ENCODE measurements at regions not wholly inside any gene's neighbourhood (a gene's known extent, or its start where the extent isn't known, plus 50 kb on each side); places are given as distances from the start of the nearest gene placed in this dataset.
A peak's percentile ranks its signal among the peaks of the same experiment; 100 is the strongest.

DNA sequence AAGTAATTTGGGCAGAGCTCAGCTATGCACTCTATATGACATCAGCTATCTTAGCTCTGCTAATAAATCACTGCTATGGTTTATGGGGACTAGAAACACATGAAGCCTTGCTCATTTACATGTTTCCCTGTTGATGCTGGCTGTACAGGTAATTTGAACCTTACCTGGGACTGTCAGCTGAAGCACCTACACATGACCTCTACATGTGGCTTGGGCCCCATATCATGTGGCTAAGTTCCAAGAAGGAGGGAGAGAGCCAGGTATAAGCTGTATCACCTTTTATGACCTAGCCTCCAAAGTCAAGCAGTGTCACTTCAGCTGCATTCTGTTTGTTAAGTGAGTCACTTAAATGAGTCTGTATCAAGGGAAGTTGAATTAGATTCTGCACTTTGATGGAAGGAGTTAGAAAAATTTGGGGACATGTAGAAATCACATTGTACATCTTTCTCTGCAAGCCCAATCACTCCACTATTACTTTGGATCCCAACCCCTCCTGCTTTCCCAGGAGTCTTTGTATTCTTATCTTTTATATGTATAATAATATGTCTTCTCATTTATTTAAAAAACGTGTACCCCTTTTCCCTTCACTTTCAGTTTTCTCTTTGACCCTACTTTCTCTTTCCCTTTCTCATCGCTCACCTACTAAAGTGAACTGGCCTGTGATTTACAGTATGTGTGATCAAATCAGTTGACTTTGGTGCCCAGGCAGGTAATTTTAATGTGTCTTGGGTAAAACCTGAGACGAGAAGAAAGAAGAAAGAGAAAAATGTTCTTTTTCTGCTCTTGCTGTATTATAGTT, 53.4 kb upstream of the PRKACB start:
- peak; percentile 27 for DNase-seq

GRCh38 chr1:84089867-84090266, 54.2 kb upstream of the PRKACB start:
- no peak for DNase-seq

- DNase-seq: no peak
These were observed 54.6 kb upstream of the PRKACB start for GRCh38 chr1:84089465-84089864.

DNA sequence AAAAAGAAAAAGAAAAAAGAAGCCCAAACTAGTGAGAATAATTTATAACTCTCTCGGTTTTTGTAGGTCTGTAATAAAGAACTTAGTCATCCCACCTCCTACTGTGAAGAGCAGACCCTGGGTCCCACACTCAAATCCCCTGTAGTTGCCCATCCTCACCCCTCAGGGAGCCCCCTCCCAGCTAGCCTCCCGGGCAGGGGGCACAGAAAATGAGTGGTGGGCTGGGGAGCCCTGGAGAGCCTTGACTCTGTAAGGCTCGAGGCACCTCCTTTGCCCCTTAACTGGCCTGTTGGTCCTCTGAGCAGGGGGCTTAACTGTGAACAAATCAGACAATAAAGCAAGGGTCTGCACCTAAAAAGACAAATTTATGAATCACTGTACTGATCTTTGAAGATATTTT, 57.5 kb upstream of the PRKACB start:
- no peak for DNase-seq

DNA sequence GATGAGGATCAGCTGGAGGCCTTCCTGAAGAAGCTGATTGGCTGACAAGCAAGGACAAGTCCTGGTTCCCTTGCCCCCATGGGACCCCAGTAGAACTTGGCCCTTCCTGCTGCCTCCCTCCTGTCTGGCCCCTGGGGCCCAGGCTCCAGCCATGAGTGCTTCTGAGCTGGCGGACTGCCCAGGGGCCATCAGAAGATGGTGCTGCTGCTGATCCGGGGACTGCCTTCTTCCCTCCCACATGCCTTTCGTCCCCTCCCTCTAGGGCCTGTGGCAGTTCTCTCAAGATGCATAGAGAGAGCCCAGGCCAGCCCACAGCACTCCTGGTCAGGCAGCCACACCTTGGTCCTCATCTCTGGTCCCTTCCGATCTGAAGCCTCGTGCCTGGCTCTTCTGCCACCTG, 57.9 kb upstream of the PRKACB start:
- no peak for DNase-seq

DNA sequence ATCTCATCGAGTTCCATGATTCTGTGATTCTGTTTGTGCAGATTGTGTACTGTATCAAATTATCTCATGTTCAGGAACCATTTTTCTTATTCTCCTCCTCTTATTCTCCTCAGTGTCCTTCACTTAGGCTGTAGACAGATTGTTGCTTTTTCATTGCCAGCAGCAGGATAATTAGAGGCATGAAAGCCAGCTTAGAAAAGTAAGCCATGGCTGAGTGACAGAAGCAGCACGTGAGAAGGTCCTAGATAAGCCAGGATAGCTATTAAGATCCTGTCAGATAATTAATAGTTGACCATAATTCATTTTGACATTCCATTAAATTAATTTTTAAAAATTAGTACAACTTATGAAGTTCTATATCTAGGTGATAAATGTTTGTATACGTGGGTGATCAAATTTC, 60.8 kb upstream of the PRKACB start:
- no peak for DNase-seq

DNA sequence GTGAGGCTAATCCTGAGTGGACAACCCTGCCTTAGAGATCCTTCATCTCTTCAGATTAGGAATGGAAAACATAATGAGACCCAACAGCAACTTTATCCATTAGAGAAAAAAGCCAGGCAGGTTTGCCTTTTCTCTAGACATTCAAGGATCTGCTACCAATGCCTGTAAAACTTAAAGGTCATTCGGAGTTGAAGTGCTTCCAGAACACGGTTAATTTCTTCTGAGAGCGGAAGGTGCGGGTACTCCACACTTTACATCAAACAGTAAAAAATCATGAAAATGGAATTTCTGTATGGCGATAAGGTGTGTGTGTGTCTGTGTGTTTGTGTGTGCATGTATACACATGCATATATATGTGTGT, 65.2 kb upstream of the PRKACB start:
- no peak for DNase-seq

DNA sequence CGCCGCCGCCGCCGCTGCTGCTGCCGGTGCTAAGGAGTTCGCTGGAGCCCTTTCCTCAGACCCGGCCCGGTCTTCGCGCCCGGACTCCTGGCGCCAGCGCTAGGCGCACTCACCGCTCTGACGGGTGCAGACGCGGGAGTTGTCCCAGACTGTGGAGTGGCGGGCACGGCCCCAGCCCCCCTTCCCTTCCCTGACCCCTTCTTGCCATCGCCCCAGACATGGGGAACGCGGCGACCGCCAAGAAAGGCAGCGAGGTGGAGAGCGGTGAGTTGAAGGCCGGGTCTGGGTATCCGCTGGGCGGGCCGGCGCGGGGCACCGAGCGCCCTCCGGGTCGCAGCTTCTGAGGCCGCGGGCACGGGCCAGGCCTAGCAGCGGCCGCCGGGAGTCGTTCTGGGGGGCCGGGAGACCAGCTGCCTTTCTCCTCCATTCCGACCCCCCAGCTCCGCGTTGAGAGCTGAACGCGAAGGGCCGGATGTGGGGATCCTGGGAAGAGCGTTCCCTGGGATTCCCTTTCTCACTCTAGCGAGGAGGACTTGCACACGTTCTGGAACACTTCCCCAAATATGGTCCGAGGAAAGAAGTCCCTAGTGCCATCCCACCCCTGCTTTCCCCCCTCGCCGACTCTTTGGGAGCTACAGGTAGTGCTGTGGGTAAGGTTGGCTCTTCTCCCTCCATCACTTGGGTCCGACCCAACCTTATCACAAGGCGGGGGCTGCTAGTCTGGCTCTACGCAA, 65.8 kb upstream of the PRKACB start:
- peak; percentile 12 for DNase-seq

GRCh38 chr1:84077476-84078107, 66.5 kb upstream of the PRKACB start:
- DNase-seq: peak; percentile 76

DNA sequence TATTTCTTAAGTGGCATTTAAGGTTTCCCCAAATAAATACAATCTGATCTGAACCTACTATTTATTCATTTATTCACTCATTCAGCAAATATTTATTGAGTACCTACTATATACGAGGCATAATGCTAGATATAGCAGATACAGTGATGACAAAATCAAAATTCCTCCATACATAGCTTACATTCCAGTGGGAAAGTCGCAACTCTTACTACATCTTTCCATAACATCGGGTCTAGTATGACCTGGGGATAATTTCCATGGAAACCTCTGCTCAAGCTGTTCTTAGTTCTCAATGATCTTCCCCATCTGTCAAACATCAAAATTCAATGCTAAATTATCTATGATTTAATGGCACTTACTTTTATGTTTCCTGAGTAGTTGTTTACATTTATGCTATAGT, 70.8 kb upstream of the PRKACB start:
- no peak for DNase-seq

DNA sequence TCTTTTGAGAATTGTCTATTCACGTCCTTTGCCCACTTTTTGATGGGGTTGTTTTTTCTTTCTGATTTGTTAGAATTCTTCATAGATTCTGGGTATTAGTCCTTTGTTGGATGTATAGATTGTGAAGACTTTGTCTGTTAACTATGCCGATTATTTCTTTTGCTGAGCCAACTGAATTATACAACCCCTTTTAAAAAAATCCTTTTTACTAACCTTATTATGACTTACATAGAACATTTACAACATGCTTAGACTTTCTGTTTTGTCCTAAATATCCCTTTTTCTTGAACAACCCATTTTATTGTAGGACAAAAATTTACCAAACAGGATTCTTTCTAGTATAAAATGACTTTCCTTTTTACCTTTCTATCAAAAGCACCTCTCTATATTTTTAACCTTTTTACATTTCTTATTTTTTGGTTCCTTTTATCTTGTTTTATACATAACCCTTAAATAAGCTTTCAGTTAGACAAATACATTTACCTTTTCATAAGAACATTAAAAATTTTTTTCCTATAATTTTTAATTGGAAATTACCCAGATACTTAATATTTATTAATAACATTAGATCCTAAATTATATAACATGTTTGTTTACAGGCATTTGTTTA, 70.4 kb upstream of the TTLL7 start:
- no peak for DNase-seq

DNA sequence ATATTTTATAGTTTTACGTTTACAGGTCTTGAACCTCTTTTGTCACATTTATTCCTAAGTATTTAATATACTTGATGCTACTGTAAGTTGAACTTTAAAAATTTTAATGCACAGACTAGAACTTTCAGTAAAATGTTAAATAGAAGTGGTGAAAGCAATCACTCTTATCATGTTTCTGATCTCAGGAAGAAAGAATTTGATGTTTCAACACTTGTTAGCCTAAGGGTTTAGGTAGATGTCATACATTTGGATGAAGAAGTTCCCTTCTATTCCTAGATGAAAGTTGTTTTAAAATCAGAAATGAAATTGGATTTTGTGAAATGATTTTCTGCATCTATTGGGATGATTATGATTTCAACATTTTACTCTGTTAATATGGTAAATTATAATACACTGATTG, 63.6 kb upstream of the TTLL7 start:
- DNase-seq: no peak

GRCh38 chr1:84061336-84061735, 62.4 kb upstream of the TTLL7 start:
- DNase-seq: no peak

GRCh38 chr1:84060781-84061180, 61.8 kb upstream of the TTLL7 start:
- DNase-seq: no peak

DNA sequence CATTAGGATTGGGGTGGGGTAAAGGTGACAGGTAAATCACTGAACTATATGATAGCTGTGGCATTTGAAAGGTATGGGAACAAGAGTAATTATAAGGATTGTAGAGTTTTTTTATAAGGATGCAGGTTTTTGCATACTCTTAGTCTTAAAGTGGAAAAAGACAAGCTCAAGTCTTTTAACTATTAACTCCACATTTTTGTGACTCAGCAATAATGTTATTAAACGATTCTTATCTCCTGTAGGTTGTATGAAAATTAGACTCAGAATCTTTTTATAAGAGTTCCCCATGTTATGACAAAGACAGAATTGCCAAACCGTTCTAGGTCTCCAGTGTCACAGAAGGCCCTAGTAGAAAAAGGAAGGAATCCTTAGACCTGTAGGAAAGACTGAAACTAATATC, 49.9 kb upstream of the TTLL7 start:
- DNase-seq: no peak
